A549 (cell line): ENCODE measurements at regions not wholly inside any gene's neighbourhood (a gene's known extent, or its start where the extent isn't known, plus 50 kb on each side); places are given as distances from the start of the nearest gene placed in this dataset.

ENCODE experiments used
- ATAC-seq, 2 experiments: fragments of 200-7000 bp in 1 of 2; fragments of >200 bp in 1 of 2; cut with Nextera tagmentation in 1 of 2; cut with Tn5 transposase in 1 of 2; 3 replicates each; pipeline versions ENCODE4 v1.8.0 to v1.9.1; 2018 to 2020; ENCODE audit warnings: mild to moderate bottlenecking in 1 of 2, moderate library complexity in 1 of 2
- CTCF ChIA-PET: fragments of 300-600 bp; sonication (Branson Sonifier 250); formaldehyde crosslinking; extraction: SDS; loops from one replicate; lab custom pipeline; 2021; ENCODE audit warnings: antibody characterized with exemption, inconsistent platforms; lab: Yijun Ruan, JAX
- POLR2A ChIA-PET: fragments of 350-600 bp; formaldehyde crosslinking; extraction: SDS; loops from one replicate; lab custom pipeline; 2021; ENCODE audit warnings: antibody characterized with exemption, inconsistent platforms; lab: Yijun Ruan, JAX
- DNase-seq, 2 experiments: peaks; one replicate each; pipeline versions ENCODE4 v3.0.0 to v3.0.0-alpha.2; 2011 to 2016; ENCODE audit warnings: low read depth in 1 of 2, low spot score in 1 of 2
- FAIRE-seq: peaks from 2 replicates; lab custom pipeline; 2011; peaks lifted over from hg19 to GRCh38; lab: Jason Lieb, UNC
- H3K27ac ChIP-seq, 2 experiments: fragments of >200 bp; sonication (Bioruptor Twin); formaldehyde crosslinking; 3 replicates each; pipeline ENCODE4 v1.5.1; 2016 to 2017
- H3K4me1 ChIP-seq: fragments of >200 bp; sonication (Bioruptor Twin); formaldehyde crosslinking; 3 replicates; pipeline ENCODE4 v1.6.1; 2016
- H3K4me2 ChIP-seq: fragments of >200 bp; sonication (Bioruptor Twin); formaldehyde crosslinking; 3 replicates; pipeline ENCODE4 v1.6.1; 2016
- H3K4me3 ChIP-seq: fragments of >200 bp; sonication (Bioruptor Twin); formaldehyde crosslinking; 3 replicates; pipeline ENCODE4 v1.5.1; 2016
- H3K9me3 ChIP-seq: fragments of >200 bp; sonication (Bioruptor Twin); formaldehyde crosslinking; 3 replicates; pipeline ENCODE4 v1.6.1; 2016
- CHD2 ChIP-seq: fragments of 150-350 bp; IDR thresholded peaks from 2 replicates; pipeline ENCODE4 v1.6.1; 2014; ENCODE audit warnings: low read length; ENCODE audit not compliant: partially characterized antibody
- EP300 ChIP-seq, 2 experiments: fragments of >200 bp; sonication (Bioruptor Twin); formaldehyde crosslinking; IDR thresholded peaks; 2 replicates in 1 of 2; 3 replicates in 1 of 2; pipeline ENCODE4 v1.6.1; 2016 to 2017
- HDAC2 ChIP-seq: fragments of 200-600 bp; sonication (generic); IDR thresholded peaks from 2 replicates; pipeline ENCODE4 v1.6.1; 2016
- HEYL ChIP-seq: fragments of 250-450 bp; sonication (Bioruptor Pico); IDR thresholded peaks from 2 replicates; pipeline ENCODE4 v1.8.0; 2021; ENCODE audit warnings: mild to moderate bottlenecking, moderate library complexity
- HOXB13 ChIP-seq: fragments of 250-450 bp; sonication (Bioruptor Pico); IDR thresholded peaks from 2 replicates; pipeline ENCODE4 v1.5.0; 2020; ENCODE audit warnings: low read depth, mild to moderate bottlenecking, moderate library complexity
- JUN ChIP-seq, 2 experiments: fragments of >200 bp; sonication (Bioruptor Twin); formaldehyde crosslinking; IDR thresholded peaks; 2 replicates in 1 of 2; 3 replicates in 1 of 2; pipeline ENCODE4 v1.6.1; 2016 to 2017
- KDM1A ChIP-seq: fragments of 200-600 bp; sonication (generic); IDR thresholded peaks from 2 replicates; pipeline ENCODE4 v1.6.1; 2016; ENCODE audit warnings: low read depth, mild to moderate bottlenecking
- MAZ ChIP-seq: fragments of 150-350 bp; IDR thresholded peaks from 2 replicates; pipeline ENCODE4 v1.6.1; 2014; ENCODE audit warnings: antibody characterized with exemption, low read depth, low read length, borderline replicate concordance
- RCOR1 ChIP-seq: fragments of 150-350 bp; IDR thresholded peaks from 2 replicates; pipeline ENCODE4 v1.6.1; 2014; ENCODE audit warnings: antibody characterized with exemption, low read length, low read depth
- RFX5 ChIP-seq: fragments of 450-650 bp; IDR thresholded peaks from 2 replicates; pipeline ENCODE4 v1.7.1; 2014; ENCODE audit warnings: antibody characterized with exemption, mild to moderate bottlenecking, moderate library complexity
- SREBF2 ChIP-seq: fragments of 450-650 bp; IDR thresholded peaks from 2 replicates; pipeline ENCODE4 v1.6.1; 2014; ENCODE audit warnings: mild to moderate bottlenecking, moderate library complexity
- TFCP2L1 ChIP-seq: fragments of 250-450 bp; sonication (Bioruptor Pico); IDR thresholded peaks from 2 replicates; pipeline ENCODE4 v1.5.0; 2021; ENCODE audit warnings: mild to moderate bottlenecking
- ZFP36 ChIP-seq: fragments of 450-650 bp; IDR thresholded peaks from 2 replicates; pipeline ENCODE4 v1.6.1; 2014; ENCODE audit warnings: borderline replicate concordance; ENCODE audit not compliant: partially characterized antibody
- WGBS: methylation state at CpG from one replicate; pipeline ENCODE4 v1.1.6; 2017; ENCODE audit errors: missing lambda C conversion rate; 5-methylcytosine and 5-hydroxymethylcytosine counted together
- TF ChIP-seq, protein P1 (sequence below): IDR thresholded peaks from 2 replicates; pipeline ENCODE4 v1.6.1; 2012
- TF ChIP-seq, protein P2 (sequence below): fragments of >200 bp; sonication (Bioruptor Twin); formaldehyde crosslinking; IDR thresholded peaks from 3 replicates; pipeline ENCODE4 v1.5.1; 2016
- TF ChIP-seq, protein P3 (sequence below): fragments of 450-650 bp; IDR thresholded peaks from 2 replicates; pipeline ENCODE4 v1.6.1; 2014; ENCODE audit warnings: antibody characterized with exemption
- TF ChIP-seq, protein P4 (sequence below): fragments of 200-600 bp; sonication (generic); IDR thresholded peaks from 2 replicates; pipeline ENCODE4 v1.6.1; 2016; ENCODE audit warnings: antibody characterized with exemption, mild to moderate bottlenecking, moderate library complexity

DNA sequence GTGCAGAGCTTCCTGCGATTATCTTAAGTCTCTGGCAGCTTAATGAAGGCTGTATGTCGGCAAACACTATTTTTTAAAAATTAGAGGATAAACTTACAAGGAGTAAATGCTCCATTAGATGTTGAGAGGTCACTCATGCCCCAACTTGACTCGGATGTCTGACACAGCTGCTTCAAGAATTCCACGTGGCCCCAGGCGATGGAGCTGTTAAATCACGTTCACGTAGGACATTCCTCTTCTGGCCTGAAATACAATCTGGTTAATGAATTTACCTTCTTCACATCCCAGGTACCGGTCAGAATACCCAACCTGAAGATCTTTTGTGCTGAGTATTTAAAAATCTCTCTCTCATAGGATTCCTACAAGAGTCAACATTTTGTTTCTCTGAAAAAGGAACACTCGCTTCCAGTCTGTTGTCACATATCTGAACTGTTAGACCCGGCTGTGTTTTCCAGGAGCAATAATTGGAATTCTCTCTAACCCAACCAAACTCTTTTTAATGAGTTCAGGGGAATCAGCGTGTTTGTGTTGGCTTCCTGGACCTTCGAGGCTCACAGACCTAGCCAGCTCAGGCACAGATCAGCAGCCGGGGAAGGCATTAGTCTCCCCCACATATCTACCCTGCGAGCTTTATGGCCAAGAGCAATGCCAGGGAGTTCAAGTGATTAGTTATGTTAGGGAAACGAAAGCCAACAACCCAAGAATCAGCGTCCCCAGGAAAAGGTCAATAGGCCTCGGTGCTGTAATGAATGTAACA is 284.9 kb downstream of the FGFR2 start (continued):
- TF ChIP-seq, protein P1, sequence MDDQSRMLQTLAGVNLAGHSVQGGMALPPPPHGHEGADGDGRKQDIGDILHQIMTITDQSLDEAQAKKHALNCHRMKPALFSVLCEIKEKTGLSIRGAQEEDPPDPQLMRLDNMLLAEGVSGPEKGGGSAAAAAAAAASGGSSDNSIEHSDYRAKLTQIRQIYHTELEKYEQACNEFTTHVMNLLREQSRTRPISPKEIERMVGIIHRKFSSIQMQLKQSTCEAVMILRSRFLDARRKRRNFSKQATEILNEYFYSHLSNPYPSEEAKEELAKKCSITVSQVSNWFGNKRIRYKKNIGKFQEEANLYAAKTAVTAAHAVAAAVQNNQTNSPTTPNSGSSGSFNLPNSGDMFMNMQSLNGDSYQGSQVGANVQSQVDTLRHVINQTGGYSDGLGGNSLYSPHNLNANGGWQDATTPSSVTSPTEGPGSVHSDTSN, result no peak
- TF ChIP-seq HOXB13 (no peak), MAZ (no peak), SREBF2 (no peak), TFCP2L1 (CRISPR knock-in tag) (no peak), HDAC2 (no peak), ZFP36 (no peak)
- TF ChIP-seq, protein P2, sequence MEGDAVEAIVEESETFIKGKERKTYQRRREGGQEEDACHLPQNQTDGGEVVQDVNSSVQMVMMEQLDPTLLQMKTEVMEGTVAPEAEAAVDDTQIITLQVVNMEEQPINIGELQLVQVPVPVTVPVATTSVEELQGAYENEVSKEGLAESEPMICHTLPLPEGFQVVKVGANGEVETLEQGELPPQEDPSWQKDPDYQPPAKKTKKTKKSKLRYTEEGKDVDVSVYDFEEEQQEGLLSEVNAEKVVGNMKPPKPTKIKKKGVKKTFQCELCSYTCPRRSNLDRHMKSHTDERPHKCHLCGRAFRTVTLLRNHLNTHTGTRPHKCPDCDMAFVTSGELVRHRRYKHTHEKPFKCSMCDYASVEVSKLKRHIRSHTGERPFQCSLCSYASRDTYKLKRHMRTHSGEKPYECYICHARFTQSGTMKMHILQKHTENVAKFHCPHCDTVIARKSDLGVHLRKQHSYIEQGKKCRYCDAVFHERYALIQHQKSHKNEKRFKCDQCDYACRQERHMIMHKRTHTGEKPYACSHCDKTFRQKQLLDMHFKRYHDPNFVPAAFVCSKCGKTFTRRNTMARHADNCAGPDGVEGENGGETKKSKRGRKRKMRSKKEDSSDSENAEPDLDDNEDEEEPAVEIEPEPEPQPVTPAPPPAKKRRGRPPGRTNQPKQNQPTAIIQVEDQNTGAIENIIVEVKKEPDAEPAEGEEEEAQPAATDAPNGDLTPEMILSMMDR, result no peak

DNA sequence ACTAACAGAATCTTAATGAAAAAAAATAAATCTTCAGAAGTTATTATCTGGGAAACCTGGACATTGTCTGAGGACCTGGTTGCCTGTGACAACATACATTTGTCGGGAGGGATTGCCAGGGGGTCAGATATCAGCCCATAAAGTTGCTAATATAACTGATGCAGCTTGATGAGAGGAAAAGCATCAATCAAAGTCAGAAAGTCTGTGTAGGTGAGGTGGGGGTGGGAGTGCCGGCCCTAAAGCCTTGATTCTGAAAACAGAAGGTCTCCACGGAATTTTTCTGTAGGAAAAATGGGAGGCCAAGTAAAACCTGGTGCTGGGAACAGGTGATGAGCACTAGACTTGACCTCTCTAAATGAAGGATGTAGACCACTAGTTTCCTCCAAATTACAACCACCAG is 281.8 kb downstream of the FGFR2 start:
- POLR2A ChIA-PET, result no interaction called here
- no peak overlapping the region for H3K4me2 ChIP-seq
- ATAC-seq (no peak), FAIRE-seq (no peak)
- H3K4me3 ChIP-seq, result no peak overlapping the region
- H3K9me3 ChIP-seq, result no peaks in the 10 kb centered on the region; the same call in 2 of the 3 replicates
- 0% methylated on average over 3 of the region's 3 CpGs for WGBS
- no peaks in the 10 kb centered on the region for H3K4me1 ChIP-seq
- no peak overlapping the region for H3K27ac ChIP-seq
- TF ChIP-seq HOXB13, result no peak
- TF ChIP-seq, protein P3, sequence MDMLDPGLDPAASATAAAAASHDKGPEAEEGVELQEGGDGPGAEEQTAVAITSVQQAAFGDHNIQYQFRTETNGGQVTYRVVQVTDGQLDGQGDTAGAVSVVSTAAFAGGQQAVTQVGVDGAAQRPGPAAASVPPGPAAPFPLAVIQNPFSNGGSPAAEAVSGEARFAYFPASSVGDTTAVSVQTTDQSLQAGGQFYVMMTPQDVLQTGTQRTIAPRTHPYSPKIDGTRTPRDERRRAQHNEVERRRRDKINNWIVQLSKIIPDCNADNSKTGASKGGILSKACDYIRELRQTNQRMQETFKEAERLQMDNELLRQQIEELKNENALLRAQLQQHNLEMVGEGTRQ, result no peak
- TF ChIP-seq HEYL (CRISPR knock-in tag), result no peak
- TF ChIP-seq, all 56 proteins: peak for 0
- CTCF ChIA-PET, result no interaction called here
- no peak for DNase-seq

DNA sequence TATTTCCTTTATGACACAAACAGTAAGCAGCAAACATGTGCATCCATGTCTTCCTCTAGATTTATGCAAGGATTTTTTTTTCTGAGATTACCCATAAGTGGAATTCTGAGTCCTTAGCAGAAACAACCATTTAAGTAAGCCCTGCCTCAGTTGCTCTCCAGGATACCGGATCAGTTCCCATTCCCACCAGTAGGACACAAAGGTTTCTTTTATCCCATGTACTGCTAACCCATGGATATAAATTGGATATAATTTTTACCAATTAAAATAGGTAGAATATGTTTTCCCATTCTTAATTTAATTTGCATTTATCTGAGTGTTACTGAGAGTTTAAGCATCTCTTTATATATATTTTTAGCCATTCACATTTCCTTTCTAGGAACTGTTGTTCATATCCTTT is 280.9 kb downstream of the FGFR2 start:
- 4% methylated on average over 1 of the region's 1 CpG for WGBS

More for the DNA sequence above, 280.9 kb downstream of the FGFR2 start:
- Histone ChIP-seq H3K27ac (no peak overlapping the region), H3K4me1 (no peaks in the 10 kb centered on the region), H3K9me3 (no peaks in the 10 kb centered on the region; the same call in 2 of the 3 replicates), H3K4me3 (no peak overlapping the region), H3K4me2 (no peak overlapping the region)
- ChIA-PET CTCF (no interaction called here), POLR2A (no interaction called here)
- DNase-seq, result no peak
- TF ChIP-seq RCOR1 (no peak), EP300 (IDR thresholded peaks at IDR 0.05) (no peak), CHD2 (no peak), KDM1A (no peak), RFX5 (no peak), JUN (IDR thresholded peaks at IDR 0.05) (no peak)
- TF ChIP-seq, protein P4, sequence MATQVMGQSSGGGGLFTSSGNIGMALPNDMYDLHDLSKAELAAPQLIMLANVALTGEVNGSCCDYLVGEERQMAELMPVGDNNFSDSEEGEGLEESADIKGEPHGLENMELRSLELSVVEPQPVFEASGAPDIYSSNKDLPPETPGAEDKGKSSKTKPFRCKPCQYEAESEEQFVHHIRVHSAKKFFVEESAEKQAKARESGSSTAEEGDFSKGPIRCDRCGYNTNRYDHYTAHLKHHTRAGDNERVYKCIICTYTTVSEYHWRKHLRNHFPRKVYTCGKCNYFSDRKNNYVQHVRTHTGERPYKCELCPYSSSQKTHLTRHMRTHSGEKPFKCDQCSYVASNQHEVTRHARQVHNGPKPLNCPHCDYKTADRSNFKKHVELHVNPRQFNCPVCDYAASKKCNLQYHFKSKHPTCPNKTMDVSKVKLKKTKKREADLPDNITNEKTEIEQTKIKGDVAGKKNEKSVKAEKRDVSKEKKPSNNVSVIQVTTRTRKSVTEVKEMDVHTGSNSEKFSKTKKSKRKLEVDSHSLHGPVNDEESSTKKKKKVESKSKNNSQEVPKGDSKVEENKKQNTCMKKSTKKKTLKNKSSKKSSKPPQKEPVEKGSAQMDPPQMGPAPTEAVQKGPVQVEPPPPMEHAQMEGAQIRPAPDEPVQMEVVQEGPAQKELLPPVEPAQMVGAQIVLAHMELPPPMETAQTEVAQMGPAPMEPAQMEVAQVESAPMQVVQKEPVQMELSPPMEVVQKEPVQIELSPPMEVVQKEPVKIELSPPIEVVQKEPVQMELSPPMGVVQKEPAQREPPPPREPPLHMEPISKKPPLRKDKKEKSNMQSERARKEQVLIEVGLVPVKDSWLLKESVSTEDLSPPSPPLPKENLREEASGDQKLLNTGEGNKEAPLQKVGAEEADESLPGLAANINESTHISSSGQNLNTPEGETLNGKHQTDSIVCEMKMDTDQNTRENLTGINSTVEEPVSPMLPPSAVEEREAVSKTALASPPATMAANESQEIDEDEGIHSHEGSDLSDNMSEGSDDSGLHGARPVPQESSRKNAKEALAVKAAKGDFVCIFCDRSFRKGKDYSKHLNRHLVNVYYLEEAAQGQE, result no peak
- TF ChIP-seq, protein P2, result no peak
- no peak for ATAC-seq
- no peak for FAIRE-seq
